HFF-Myc (cell line): ENCODE measurements at regions not wholly inside any gene's neighbourhood (a gene's known extent, or its start where the extent isn't known, plus 50 kb on each side); places are given as distances from the start of the nearest gene placed in this dataset.

ENCODE experiments used
- DNase-seq: peaks from one replicate; pipeline ENCODE4 v3.0.0-alpha.2; 2011; ENCODE audit warnings: low read depth; ENCODE audit errors: extremely low read depth
- H3K4me3 ChIP-seq: replicated peaks from 2 replicates; pipeline ENCODE4 v1.5.1; 2011; ENCODE audit warnings: low read depth, mild to moderate bottlenecking, control low read depth, low read length
- TF ChIP-seq, protein P1 (sequence below): IDR thresholded peaks from 2 replicates; pipeline ENCODE4 v1.5.1; 2012; ENCODE audit warnings: mild to moderate bottlenecking, low read depth, low read length, control low read depth; ENCODE audit errors: missing control alignments

DNA sequence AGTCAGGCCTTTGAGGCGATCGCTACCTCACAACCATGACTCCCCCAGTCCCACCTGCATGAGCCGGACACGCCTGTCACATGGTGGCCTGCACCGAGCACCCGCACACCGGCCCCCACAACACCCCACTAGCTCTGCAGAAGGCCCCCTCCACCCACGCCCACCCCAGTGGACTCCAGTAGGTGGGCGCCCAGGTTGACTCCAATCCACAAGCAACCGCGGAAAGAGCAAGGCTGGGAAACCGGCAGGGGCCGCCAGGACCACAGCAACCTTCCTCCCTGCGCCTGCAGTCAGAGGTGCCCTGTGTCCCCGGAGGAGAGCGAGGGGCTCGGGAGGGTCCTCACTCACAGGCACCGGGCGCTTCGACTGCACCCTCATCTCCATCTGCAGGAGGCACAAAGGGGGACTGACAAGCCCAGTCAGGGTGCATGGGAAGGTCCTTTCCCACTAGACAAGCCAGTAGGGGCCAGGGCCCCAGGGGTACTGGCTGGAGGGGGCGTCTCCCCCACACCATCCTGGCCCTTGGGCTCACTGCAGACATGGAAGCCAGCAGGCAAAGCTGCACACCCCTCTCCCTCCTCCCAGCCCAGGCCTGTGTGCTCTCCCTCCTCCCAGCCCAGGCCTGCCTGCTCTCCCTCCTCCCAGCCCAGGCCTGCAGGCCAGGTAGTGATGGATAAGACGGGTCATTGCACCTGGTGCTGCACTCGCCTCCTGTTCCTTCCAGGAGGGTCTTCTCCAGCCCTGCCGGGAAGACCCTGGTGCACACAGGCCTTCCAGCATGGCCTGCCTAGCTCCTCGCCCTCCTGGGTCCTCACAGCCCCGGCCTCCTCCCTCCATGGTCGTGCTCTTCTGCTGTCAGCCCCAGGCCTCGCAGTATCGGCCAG lies 137.2 kb downstream of the DLL1 start:
- DNase-seq: no peak
- H3K4me3 ChIP-seq: no peak overlapping the region
- TF ChIP-seq, protein P1, sequence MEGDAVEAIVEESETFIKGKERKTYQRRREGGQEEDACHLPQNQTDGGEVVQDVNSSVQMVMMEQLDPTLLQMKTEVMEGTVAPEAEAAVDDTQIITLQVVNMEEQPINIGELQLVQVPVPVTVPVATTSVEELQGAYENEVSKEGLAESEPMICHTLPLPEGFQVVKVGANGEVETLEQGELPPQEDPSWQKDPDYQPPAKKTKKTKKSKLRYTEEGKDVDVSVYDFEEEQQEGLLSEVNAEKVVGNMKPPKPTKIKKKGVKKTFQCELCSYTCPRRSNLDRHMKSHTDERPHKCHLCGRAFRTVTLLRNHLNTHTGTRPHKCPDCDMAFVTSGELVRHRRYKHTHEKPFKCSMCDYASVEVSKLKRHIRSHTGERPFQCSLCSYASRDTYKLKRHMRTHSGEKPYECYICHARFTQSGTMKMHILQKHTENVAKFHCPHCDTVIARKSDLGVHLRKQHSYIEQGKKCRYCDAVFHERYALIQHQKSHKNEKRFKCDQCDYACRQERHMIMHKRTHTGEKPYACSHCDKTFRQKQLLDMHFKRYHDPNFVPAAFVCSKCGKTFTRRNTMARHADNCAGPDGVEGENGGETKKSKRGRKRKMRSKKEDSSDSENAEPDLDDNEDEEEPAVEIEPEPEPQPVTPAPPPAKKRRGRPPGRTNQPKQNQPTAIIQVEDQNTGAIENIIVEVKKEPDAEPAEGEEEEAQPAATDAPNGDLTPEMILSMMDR: no peak

DNA sequence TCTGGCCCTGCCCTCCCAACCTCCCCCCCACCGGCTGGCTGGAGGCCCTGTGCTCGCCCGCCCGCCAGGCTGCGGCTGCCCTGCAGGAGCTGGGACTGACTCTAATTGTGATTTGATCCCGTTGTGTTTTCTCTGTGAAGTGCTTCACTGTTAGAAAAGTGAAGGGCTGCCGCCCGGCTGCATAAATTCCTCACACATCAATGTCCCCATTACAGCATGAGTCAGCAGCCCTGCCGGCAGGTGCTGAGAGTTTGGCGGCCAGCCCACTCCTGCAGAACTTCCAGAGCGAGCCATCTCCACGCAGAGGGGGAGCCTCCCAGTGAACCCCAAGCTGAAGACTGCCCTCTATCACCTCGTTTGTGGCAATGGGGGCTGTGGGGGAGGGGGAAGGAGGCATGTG lies 137.9 kb downstream of the DLL1 start:
- DNase-seq: no peak
- TF ChIP-seq, protein P1: no peak
- H3K4me3 ChIP-seq: no peak overlapping the region

DNA sequence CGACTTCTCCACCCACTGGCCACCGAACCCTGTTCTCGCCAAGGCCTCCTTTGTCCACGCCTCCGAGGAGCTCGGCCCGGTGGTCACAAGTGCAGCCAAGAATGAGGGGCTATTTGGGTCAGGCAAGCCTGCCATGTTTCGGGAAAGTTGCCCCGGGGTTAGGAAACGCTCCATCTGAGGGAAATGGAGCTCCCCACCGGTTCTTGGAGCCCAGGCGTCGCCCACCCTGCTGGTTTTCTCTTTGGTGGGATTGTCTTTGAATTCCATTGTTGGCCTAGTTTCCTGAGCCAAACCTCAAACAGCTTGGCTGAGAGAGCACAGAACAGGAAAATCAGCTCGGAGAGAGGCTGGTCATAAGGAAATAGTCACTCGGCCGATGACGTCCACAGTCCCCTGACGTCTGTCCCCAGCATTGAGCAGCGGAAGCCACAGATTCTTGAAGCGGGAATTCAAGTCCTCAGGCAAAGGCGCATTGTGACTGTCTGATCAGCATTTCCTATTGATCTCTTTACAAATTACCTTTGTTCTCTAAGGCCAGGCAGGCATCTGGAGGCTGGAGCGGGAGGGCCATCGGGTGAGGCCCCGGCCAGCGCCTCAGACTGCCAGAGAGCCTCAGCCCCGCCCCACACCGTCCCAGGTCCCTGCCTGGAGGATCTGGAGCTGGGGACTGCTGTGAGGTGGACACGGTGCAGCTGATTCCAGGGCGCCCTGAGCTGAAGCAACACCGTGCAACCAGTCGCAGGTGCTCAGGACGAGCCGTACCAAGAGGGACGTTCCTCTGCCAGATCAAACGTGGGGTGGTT lies 138.6 kb downstream of the DLL1 start:
- TF ChIP-seq, protein P1: no peak
- H3K4me3 ChIP-seq: no peak overlapping the region
- no peak for DNase-seq

DNA sequence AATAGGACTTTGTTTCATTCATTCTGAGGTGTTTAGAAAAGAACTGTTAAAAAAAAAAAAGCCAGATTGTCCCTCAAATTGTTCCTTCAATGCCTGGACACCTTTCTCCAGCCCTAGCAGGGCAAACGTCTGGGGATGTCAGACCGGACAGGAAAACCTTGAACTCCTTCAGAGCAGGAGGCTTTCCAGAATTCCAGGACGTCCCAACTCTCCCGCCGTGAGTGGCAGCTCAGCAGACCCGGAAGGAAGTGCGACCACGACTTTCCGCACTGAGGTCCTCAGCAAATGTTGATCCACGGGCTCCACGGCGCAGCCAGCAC lies 139.1 kb downstream of the DLL1 start:
- no peak overlapping the region for H3K4me3 ChIP-seq
- DNase-seq: no peak
- TF ChIP-seq, protein P1: no peak

DNA sequence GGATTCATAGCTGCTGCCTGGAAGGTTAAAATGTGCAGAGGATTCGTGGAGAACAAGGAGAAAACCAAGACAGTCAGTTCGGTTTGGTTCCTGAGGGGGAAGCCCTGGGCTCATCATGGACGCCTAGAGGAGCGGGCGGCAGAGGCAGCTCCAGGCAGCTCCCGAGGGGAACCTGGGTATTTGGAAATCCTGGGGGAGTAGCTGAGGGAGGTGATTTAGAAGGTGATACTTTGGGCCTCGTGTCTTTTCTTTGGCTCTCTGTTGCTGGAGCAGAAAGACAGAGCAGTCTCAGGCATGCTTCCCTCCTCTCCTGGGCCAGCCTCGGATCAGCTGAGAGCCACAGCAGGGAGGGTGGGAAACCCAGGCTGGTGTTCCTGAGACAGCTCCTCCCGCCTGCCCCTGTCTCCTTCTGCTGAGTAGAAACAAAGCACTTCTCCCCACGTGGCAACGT lies 139.5 kb downstream of the DLL1 start:
- TF ChIP-seq, protein P1: no peak
- H3K4me3 ChIP-seq: no peak overlapping the region
- DNase-seq: no peak

DNA sequence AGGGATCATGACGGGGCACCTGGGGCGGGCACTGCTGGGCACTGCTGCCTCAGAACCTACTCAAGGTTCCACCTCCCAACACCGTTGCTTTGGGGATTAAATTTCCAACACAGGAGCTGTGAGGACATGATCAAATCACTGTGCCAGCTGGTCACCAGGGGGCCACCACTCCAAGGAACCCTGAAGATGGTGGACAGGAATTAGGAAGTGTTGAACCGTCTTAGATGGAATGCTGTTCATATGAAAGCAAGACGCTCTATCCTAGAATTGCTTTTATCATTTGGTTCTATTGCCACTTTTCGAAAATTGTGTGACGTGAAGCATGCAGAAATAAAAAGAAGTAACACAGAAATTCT lies 140.3 kb downstream of the DLL1 start:
- H3K4me3 ChIP-seq: no peak overlapping the region
- TF ChIP-seq, protein P1: no peak
- no peak for DNase-seq
